Astrocyte (in vitro differentiated cells and primary cell): ENCODE measurements at regions not wholly inside any gene's neighbourhood (a gene's known extent, or its start where the extent isn't known, plus 50 kb on each side); places are given as distances from the start of the nearest gene placed in this dataset.
A peak's percentile ranks its signal among the peaks of the same experiment; 100 is the strongest.

Experiments used
- DNase-seq: peaks from one replicate; pipeline ENCODE4 v3.0.0-alpha.2; 2010; ENCODE audit warnings: low read depth
- FAIRE-seq: peaks from 2 replicates; lab custom pipeline; 2011; peaks lifted over from hg19 to GRCh38; lab: Jason Lieb, UNC
- H2AFZ ChIP-seq: 2 replicates; pipeline ENCODE4 v1.6.0; 2012; ENCODE audit warnings: low read depth, low read length, inconsistent platforms
- H3K27ac ChIP-seq: 2 replicates; pipeline ENCODE4 v1.5.1; 2011; ENCODE audit warnings: low read depth, low read length, inconsistent platforms
- H3K27me3 ChIP-seq: 2 replicates; pipeline ENCODE4 v1.6.0; 2011; ENCODE audit warnings: low read length, inconsistent platforms; ENCODE audit not compliant: insufficient read depth
- H3K36me3 ChIP-seq: 2 replicates; pipeline ENCODE4 v1.5.1; 2011; ENCODE audit warnings: low read length, inconsistent platforms; ENCODE audit not compliant: insufficient read depth
- H3K4me1 ChIP-seq: 2 replicates; pipeline ENCODE4 v1.5.1; 2011; ENCODE audit warnings: low read length, inconsistent platforms; ENCODE audit not compliant: insufficient read depth
- H3K4me2 ChIP-seq: 2 replicates; pipeline ENCODE4 v1.6.0; 2012; ENCODE audit warnings: low read length, inconsistent platforms
- H3K4me3 ChIP-seq: 2 replicates; pipeline ENCODE4 v1.5.1; 2011; ENCODE audit warnings: low read depth, mild to moderate bottlenecking, low read length, inconsistent platforms; ENCODE audit not compliant: insufficient read depth
- H3K79me2 ChIP-seq: 2 replicates; pipeline ENCODE4 v1.6.0; 2012; ENCODE audit warnings: mild to moderate bottlenecking, low read length, inconsistent platforms; ENCODE audit not compliant: insufficient read depth
- H3K9ac ChIP-seq: 2 replicates; pipeline ENCODE4 v1.6.0; 2012; ENCODE audit warnings: mild to moderate bottlenecking, low read length, inconsistent platforms
- H3K9me3 ChIP-seq: 2 replicates; pipeline ENCODE4 v1.5.1; 2012; ENCODE audit warnings: low read depth, mild to moderate bottlenecking, low read length, inconsistent platforms; ENCODE audit not compliant: insufficient read depth
- H4K20me1 ChIP-seq: 2 replicates; pipeline ENCODE4 v1.6.0; 2012; ENCODE audit warnings: low read length, inconsistent platforms; ENCODE audit not compliant: insufficient read depth
- H3K27ac Mint-ChIP-seq: one replicate; pipeline ENCODE4 v1.8.0; 2021; ENCODE audit warnings: mild to moderate bottlenecking, mixed read lengths; ENCODE audit not compliant: unreplicated experiment
- H3K27me3 Mint-ChIP-seq: one replicate; pipeline ENCODE4 v1.8.0; 2021; ENCODE audit warnings: low read depth, mixed read lengths; ENCODE audit not compliant: unreplicated experiment
- H3K36me3 Mint-ChIP-seq: one replicate; pipeline ENCODE4 v1.8.0; 2021; ENCODE audit warnings: low read depth, mixed read lengths; ENCODE audit not compliant: unreplicated experiment
- H3K4me1 Mint-ChIP-seq: one replicate; pipeline ENCODE4 v1.8.0; 2021; ENCODE audit warnings: low read depth, mixed read lengths; ENCODE audit not compliant: unreplicated experiment
- H3K4me3 Mint-ChIP-seq: one replicate; pipeline ENCODE4 v1.8.0; 2021; ENCODE audit warnings: mild to moderate bottlenecking, moderate library complexity, mixed read lengths; ENCODE audit not compliant: unreplicated experiment
- H3K9me3 Mint-ChIP-seq: one replicate; pipeline ENCODE4 v1.8.0; 2021; ENCODE audit warnings: mild to moderate bottlenecking, mixed read lengths; ENCODE audit not compliant: unreplicated experiment
- CTCF ChIP-seq: IDR thresholded peaks from 2 replicates; pipeline ENCODE4 v1.5.1; 2011; ENCODE audit warnings: low read depth, mild to moderate bottlenecking, inconsistent platforms, low read length, moderate library complexity; ENCODE audit not compliant: insufficient read depth
- EZH2 ChIP-seq: IDR thresholded peaks from 2 replicates; pipeline ENCODE4 v1.6.1; 2012; ENCODE audit warnings: mild to moderate bottlenecking, low read length, inconsistent platforms; ENCODE audit not compliant: insufficient read depth

GRCh38 chrX:122203399-122203798 is 980.7 kb upstream of the GRIA3 start:
- FAIRE-seq: no peak

DNA sequence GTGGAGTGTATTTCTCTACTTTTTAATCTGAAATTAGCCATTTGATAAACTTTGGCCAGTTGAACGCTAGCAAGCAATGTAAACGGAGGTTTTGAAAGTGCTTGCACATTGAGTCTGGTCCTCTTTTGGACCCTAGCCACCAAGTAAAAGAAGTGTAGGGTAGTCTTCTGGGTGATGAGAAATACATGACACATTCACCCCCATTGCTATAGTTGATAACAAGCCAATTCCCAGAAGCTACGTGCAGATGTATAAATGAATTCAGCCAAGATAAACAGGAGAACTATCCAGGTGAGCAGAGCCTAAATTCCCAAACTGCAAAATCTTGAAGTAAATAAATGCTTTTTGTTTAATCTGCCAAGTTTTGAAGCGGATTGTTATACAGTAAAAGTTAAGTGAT is 965.4 kb upstream of the GRIA3 start:
- no peak overlapping the region for H3K4me3 Mint-ChIP-seq
- H3K36me3 Mint-ChIP-seq: no peaks in the 10 kb centered on the region
- Histone ChIP-seq H3K9me3 (no peaks in the 10 kb centered on the region), H3K27ac (no peak overlapping the region), H2AFZ (no peak overlapping the region), H3K4me2 (no peak overlapping the region), H3K79me2 (no peaks in the 10 kb centered on the region), H3K4me1 (no peaks in the 10 kb centered on the region), H3K27me3 (no peaks in the 10 kb centered on the region), H3K9ac (no peak overlapping the region), H4K20me1 (no peaks in the 10 kb centered on the region), H3K36me3 (no peaks in the 10 kb centered on the region), H3K4me3 (no peak overlapping the region)
- H3K27me3 Mint-ChIP-seq: peaks cover 8% of the 10 kb centered on the region
- FAIRE-seq (peak; percentile 41), DNase-seq (no peak)
- no peak overlapping the region for H3K27ac Mint-ChIP-seq
- TF ChIP-seq EZH2 (no peak), CTCF (no peak)
- peaks cover 2% of the 10 kb centered on the region for H3K9me3 Mint-ChIP-seq
- H3K4me1 Mint-ChIP-seq: peaks cover 3% of the 10 kb centered on the region

More at GRCh38 chrX:122203399-122203798, 980.7 kb upstream of the GRIA3 start:
- Mint-ChIP-seq H3K27me3 (no peaks in the 10 kb centered on the region), H3K36me3 (no peaks in the 10 kb centered on the region), H3K27ac (no peak overlapping the region), H3K4me1 (no peaks in the 10 kb centered on the region), H3K9me3 (no peaks in the 10 kb centered on the region), H3K4me3 (no peak overlapping the region)
- H3K4me2 ChIP-seq: no peak overlapping the region
- no peak overlapping the region for H3K4me3 ChIP-seq
- no peak overlapping the region for H2AFZ ChIP-seq
- DNase-seq: no peak
- H4K20me1 ChIP-seq: no peaks in the 10 kb centered on the region
- no peak for TF ChIP-seq EZH2
- no peak for TF ChIP-seq CTCF
- H3K9me3 ChIP-seq: no peaks in the 10 kb centered on the region
- no peak overlapping the region for H3K9ac ChIP-seq
- no peaks in the 10 kb centered on the region for H3K4me1 ChIP-seq
- no peaks in the 10 kb centered on the region for H3K27me3 ChIP-seq
- no peaks in the 10 kb centered on the region for H3K36me3 ChIP-seq
- no peak overlapping the region for H3K27ac ChIP-seq
- H3K79me2 ChIP-seq: no peaks in the 10 kb centered on the region

DNA sequence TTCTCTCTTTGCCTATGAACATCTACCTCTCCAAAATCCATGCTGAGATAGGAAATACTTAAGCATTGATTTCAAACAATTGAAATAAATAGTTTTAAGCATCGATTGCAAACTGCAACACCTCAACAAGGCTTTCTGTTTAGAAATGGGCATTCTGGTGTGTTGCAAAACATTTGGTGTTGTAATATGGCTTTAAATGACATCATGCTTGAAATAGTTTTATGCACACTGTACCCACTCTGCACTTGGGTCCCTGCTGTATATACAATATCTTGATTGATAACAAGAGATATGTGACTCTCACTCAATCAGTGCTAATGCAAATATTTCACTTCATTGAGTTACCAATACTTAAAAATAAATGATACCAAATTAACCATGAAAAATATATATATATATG is 964.9 kb upstream of the GRIA3 start:
- no peak overlapping the region for H3K4me3 ChIP-seq
- Mint-ChIP-seq H3K4me3 (no peak overlapping the region), H3K4me1 (peaks cover 3% of the 10 kb centered on the region), H3K27ac (no peak overlapping the region), H3K36me3 (no peaks in the 10 kb centered on the region), H3K9me3 (peaks cover 2% of the 10 kb centered on the region), H3K27me3 (peaks cover 8% of the 10 kb centered on the region)
- H3K79me2 ChIP-seq: no peaks in the 10 kb centered on the region
- TF ChIP-seq EZH2: no peak
- no peak for TF ChIP-seq CTCF
- no peaks in the 10 kb centered on the region for H3K4me1 ChIP-seq
- H4K20me1 ChIP-seq: no peaks in the 10 kb centered on the region
- no peak overlapping the region for H2AFZ ChIP-seq
- no peaks in the 10 kb centered on the region for H3K36me3 ChIP-seq
- no peaks in the 10 kb centered on the region for H3K9me3 ChIP-seq
- no peak overlapping the region for H3K9ac ChIP-seq
- DNase-seq: no peak
- FAIRE-seq: peak; percentile 26
- no peaks in the 10 kb centered on the region for H3K27me3 ChIP-seq
- H3K4me2 ChIP-seq: no peak overlapping the region
- H3K27ac ChIP-seq: no peak overlapping the region
